ENCODE measurements at regions not wholly inside any gene's neighbourhood (a gene's known extent, or its start where the extent isn't known, plus 50 kb on each side); places are given as distances from the start of the nearest gene placed in this dataset.

DNA sequence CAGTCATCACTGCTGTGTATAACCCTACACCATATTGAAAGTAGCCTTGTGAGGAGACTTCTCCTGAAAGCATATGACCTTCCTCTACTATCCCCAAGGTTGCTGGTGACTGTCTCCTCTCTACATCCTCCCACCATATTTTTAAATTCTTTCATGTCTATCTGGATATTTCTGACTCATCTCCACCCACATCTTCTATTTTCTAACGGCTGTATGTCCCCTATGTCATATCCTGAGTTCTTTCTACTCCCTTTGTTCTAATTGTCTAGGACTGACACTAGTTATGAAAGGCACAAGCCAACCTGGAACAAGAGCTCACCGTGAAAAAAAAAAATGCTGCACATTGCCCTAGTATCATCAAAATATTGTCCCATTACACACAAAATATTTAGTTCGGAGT, 218.3 kb upstream of the ZNF462 start:
- no peaks in the 10 kb centered on the region for H3K9me2 ChIP-seq (ENCODE audit: insufficient read depth)
- no peaks in the 10 kb centered on the region for H3K9me3 ChIP-seq (ENCODE audit: low read depth)
- H2AFZ ChIP-seq: no peak overlapping the region
- WGBS, 2 experiments (ENCODE audit: low coverage in 1 of 2, low lambda C conversion rate in 2 of 2, missing lambda C conversion rate in 2 of 2): 30 to 31% methylated on average over 3 of the region's 3 CpGs
- no peak overlapping the region for H3K4me2 ChIP-seq (ENCODE audit: unreplicated experiment)
- TF ChIP-seq EZH2phosphoT487 (IDR thresholded peaks at IDR 0.05; ENCODE audit: insufficient read depth, low read depth): no peak
- no peak for TF ChIP-seq EZH2 (IDR thresholded peaks at IDR 0.05; ENCODE audit: insufficient read depth, poor library complexity, severe bottlenecking)
- no peak for DNase-seq
- H3K79me2 ChIP-seq (ENCODE audit: insufficient read depth): no peaks in the 10 kb centered on the region
- H3K36me3 ChIP-seq (ENCODE audit: low read depth): no peaks in the 10 kb centered on the region
- H3F3A ChIP-seq (ENCODE audit: insufficient read depth): no peaks in the 10 kb centered on the region
- no peaks in the 10 kb centered on the region for H4K20me1 ChIP-seq (ENCODE audit: insufficient read depth)
- in situ Hi-C loops (cut with MboI): no loop called here
- no peak overlapping the region for H3K27ac ChIP-seq
- no peak overlapping the region for H3K4me3 ChIP-seq
- H3K4me1 ChIP-seq (ENCODE audit: insufficient read depth): no peaks in the 10 kb centered on the region
- no peak overlapping the region for H3K9ac ChIP-seq
- H3K27me3 ChIP-seq (replicated peaks; ENCODE audit: insufficient read depth): no peaks in the 10 kb centered on the region

DNA sequence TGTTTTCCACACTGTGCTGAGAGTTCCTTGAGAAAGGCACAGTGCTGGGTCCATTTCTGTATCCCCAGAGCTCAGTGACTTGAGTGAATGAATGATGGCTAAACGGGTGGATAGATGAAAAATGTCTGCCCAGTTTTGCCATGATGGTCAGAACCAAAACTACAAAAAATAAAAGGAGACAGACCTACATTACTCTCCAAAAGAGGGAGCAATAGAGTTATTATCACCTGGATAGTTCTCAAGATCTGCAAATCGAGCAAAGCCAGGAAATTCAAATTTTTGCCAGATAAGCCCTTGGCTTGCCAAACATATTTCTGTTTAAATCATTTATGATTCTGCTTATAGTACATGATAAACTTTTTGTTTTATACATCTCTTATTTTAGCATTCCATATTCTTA, 214.2 kb upstream of the ZNF462 start:
- Histone ChIP-seq H3K9ac (no peak overlapping the region), H4K20me1 (ENCODE audit: insufficient read depth) (no peaks in the 10 kb centered on the region), H3K4me3 (no peak overlapping the region), H3K36me3 (ENCODE audit: low read depth) (no peaks in the 10 kb centered on the region), H3K79me2 (ENCODE audit: insufficient read depth) (no peaks in the 10 kb centered on the region), H3F3A (ENCODE audit: insufficient read depth) (no peaks in the 10 kb centered on the region), H2AFZ (no peak overlapping the region), H3K9me3 (ENCODE audit: low read depth) (no peaks in the 10 kb centered on the region), H3K27me3 (replicated peaks; ENCODE audit: insufficient read depth) (no peaks in the 10 kb centered on the region), H3K4me1 (ENCODE audit: insufficient read depth) (no peaks in the 10 kb centered on the region), H3K9me2 (ENCODE audit: insufficient read depth) (no peaks in the 10 kb centered on the region), H3K27ac (no peak overlapping the region), H3K4me2 (ENCODE audit: unreplicated experiment) (no peak overlapping the region)
- in situ Hi-C loops (cut with MboI): no loop called here
- TF ChIP-seq EZH2 (IDR thresholded peaks at IDR 0.05; ENCODE audit: insufficient read depth, poor library complexity, severe bottlenecking): no peak
- no peak for TF ChIP-seq EZH2phosphoT487 (IDR thresholded peaks at IDR 0.05; ENCODE audit: insufficient read depth, low read depth)
- DNase-seq: peak; percentile 26
- 6 to 12% methylated on average over 2 of the region's 2 CpGs for WGBS, 2 experiments (ENCODE audit: low coverage in 1 of 2, low lambda C conversion rate in 2 of 2, missing lambda C conversion rate in 2 of 2)

DNA sequence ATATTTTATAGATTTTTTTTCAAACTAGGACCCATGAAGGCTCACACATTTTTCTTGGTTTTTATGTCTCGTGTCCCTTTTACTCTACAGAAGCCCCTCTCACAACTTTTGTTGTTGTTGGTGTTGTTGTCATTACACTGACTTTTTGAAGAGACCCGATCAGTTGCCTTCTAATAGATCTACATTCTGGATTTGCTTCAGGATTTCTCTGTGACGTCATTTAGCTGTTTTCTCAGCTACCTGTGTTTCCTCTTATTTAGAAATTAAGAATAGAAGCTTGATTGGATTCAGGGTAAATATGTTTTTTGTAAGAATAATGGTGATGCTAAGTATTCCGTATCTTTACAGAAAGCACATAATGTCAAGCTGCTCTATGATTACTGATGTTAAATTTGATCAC, 213.3 kb upstream of the ZNF462 start:
- Histone ChIP-seq H3K36me3 (ENCODE audit: low read depth) (no peaks in the 10 kb centered on the region), H3F3A (ENCODE audit: insufficient read depth) (no peaks in the 10 kb centered on the region), H3K79me2 (ENCODE audit: insufficient read depth) (no peaks in the 10 kb centered on the region), H3K27me3 (replicated peaks; ENCODE audit: insufficient read depth) (no peaks in the 10 kb centered on the region), H4K20me1 (ENCODE audit: insufficient read depth) (no peaks in the 10 kb centered on the region), H3K9ac (no peak overlapping the region), H3K9me3 (ENCODE audit: low read depth) (no peaks in the 10 kb centered on the region), H3K4me3 (no peak overlapping the region), H3K4me1 (ENCODE audit: insufficient read depth) (no peaks in the 10 kb centered on the region), H3K9me2 (ENCODE audit: insufficient read depth) (no peaks in the 10 kb centered on the region), H3K27ac (no peak overlapping the region), H3K4me2 (ENCODE audit: unreplicated experiment) (no peak overlapping the region), H2AFZ (no peak overlapping the region)
- in situ Hi-C loops (cut with MboI): no loop called here
- TF ChIP-seq EZH2 (IDR thresholded peaks at IDR 0.05; ENCODE audit: insufficient read depth, poor library complexity, severe bottlenecking): no peak
- no peak for TF ChIP-seq EZH2phosphoT487 (IDR thresholded peaks at IDR 0.05; ENCODE audit: insufficient read depth, low read depth)
- DNase-seq: no peak
- 37% methylated on average over 4 of the region's 4 CpGs for WGBS, 2 experiments (ENCODE audit: low coverage in 1 of 2, low lambda C conversion rate in 2 of 2, missing lambda C conversion rate in 2 of 2)

DNA sequence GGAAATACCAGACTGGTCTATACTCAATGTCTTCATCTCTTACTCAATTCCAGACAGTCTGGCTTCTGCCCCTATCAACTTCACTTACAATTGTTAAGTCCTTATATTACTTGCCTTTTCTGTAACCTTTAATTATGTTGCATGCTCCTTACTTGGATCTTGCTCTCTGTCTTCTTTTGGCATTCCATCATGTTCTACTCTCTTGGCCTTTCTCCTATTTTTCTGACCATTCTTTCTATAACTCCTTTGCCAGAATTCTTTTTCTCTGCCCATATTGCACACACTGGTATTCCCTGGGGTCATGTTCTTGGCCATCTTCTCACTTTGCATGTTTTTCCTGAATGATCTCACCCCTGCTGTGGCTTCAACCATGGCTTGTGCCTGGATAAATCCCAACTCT, 209.8 kb upstream of the ZNF462 start:
- Histone ChIP-seq H3K27ac (no peak overlapping the region), H3K4me2 (ENCODE audit: unreplicated experiment) (no peak overlapping the region), H2AFZ (no peak overlapping the region), H3F3A (ENCODE audit: insufficient read depth) (no peaks in the 10 kb centered on the region), H3K79me2 (ENCODE audit: insufficient read depth) (no peaks in the 10 kb centered on the region), H3K9me3 (ENCODE audit: low read depth) (no peaks in the 10 kb centered on the region), H3K9ac (no peak overlapping the region), H3K36me3 (ENCODE audit: low read depth) (no peaks in the 10 kb centered on the region), H3K9me2 (ENCODE audit: insufficient read depth) (no peaks in the 10 kb centered on the region), H4K20me1 (ENCODE audit: insufficient read depth) (no peaks in the 10 kb centered on the region), H3K4me1 (ENCODE audit: insufficient read depth) (no peaks in the 10 kb centered on the region), H3K27me3 (replicated peaks; ENCODE audit: insufficient read depth) (no peaks in the 10 kb centered on the region), H3K4me3 (no peak overlapping the region)
- TF ChIP-seq EZH2 (IDR thresholded peaks at IDR 0.05; ENCODE audit: insufficient read depth, poor library complexity, severe bottlenecking): no peak
- no peak for TF ChIP-seq EZH2phosphoT487 (IDR thresholded peaks at IDR 0.05; ENCODE audit: insufficient read depth, low read depth)
- in situ Hi-C loops (cut with MboI): no loop called here
- DNase-seq: no peak

DNA sequence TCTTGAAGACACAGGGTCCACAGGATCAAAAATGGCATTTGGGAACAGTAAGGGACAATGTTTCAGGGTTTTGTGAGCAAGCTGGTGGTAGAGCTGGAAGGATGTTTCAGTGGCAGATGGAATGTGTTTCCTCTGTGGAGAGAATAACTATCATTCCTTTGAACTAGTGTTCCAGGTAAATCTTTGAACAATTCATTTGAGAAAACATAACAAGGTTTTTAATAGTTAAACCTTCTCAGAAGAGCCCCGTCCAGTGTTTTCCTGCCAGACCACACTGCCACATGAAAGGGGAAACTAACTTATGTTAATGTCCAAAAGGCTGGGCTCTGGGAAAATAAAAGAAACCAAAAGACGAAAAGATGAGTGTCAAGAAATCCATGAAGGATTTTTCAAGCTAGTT, 207.0 kb upstream of the ZNF462 start:
- Histone ChIP-seq H3K4me2 (ENCODE audit: unreplicated experiment) (no peak overlapping the region), H3K4me3 (no peak overlapping the region), H3K27ac (no peak overlapping the region), H3K9me3 (ENCODE audit: low read depth) (no peaks in the 10 kb centered on the region), H3K9me2 (ENCODE audit: insufficient read depth) (no peaks in the 10 kb centered on the region), H3F3A (ENCODE audit: insufficient read depth) (no peaks in the 10 kb centered on the region), H2AFZ (no peak overlapping the region), H3K79me2 (ENCODE audit: insufficient read depth) (no peaks in the 10 kb centered on the region), H3K4me1 (ENCODE audit: insufficient read depth) (no peaks in the 10 kb centered on the region), H4K20me1 (ENCODE audit: insufficient read depth) (no peaks in the 10 kb centered on the region), H3K27me3 (replicated peaks; ENCODE audit: insufficient read depth) (no peaks in the 10 kb centered on the region), H3K9ac (no peak overlapping the region), H3K36me3 (ENCODE audit: low read depth) (no peaks in the 10 kb centered on the region)
- in situ Hi-C loops (cut with MboI): no loop called here
- DNase-seq: no peak
- WGBS, 2 experiments (ENCODE audit: low coverage in 1 of 2, low lambda C conversion rate in 2 of 2, missing lambda C conversion rate in 2 of 2): 9 to 18% methylated on average over 2 of the region's 2 CpGs
- TF ChIP-seq EZH2phosphoT487 (IDR thresholded peaks at IDR 0.05; ENCODE audit: insufficient read depth, low read depth) (no peak), EZH2 (IDR thresholded peaks at IDR 0.05; ENCODE audit: insufficient read depth, poor library complexity, severe bottlenecking) (no peak)
